HG03558 (cell line): ENCODE measurements at regions not wholly inside any gene's neighbourhood (a gene's known extent, or its start where the extent isn't known, plus 50 kb on each side); places are given as distances from the start of the nearest gene placed in this dataset.
"Not testable (repeated sequence)": the region's sequence is repeated elsewhere in the genome, so short reads cannot be mapped to it uniquely, and the experiment has no call there.

Experiments used
- ATAC-seq: cut with Tn5 transposase; IDR thresholded peaks from one replicate; pipeline ENCODE4 v1.9.1; 2021; ENCODE audit warnings: moderate number of reproducible peaks; ENCODE audit not compliant: unreplicated experiment; ENCODE audit errors: extremely low read depth

GRCh38 chr21:15298755-15299154 is 234.0 kb upstream of the NRIP1 start:
- ATAC-seq, result not testable (repeated sequence)

- ATAC-seq, result no peak
Observed at GRCh38 chr21:15300131-15300530, 235.3 kb upstream of the NRIP1 start.

GRCh38 chr21:15301014-15301413 is 236.2 kb upstream of the NRIP1 start:
- no peak for ATAC-seq

GRCh38 chr21:15301736-15302135 is 236.9 kb upstream of the NRIP1 start:
- no peak for ATAC-seq

GRCh38 chr21:15306271-15306670 is 241.5 kb upstream of the NRIP1 start:
- no peak for ATAC-seq

- no peak for ATAC-seq
Observed at GRCh38 chr21:15308333-15308732, 243.5 kb upstream of the NRIP1 start.

GRCh38 chr21:15309022-15309590 is 244.3 kb upstream of the NRIP1 start:
- no peak for ATAC-seq

- no peak for ATAC-seq
Observed at GRCh38 chr21:15309721-15310120, 244.9 kb upstream of the NRIP1 start.

- no peak for ATAC-seq
Observed at GRCh38 chr21:15311510-15311909, 246.7 kb upstream of the NRIP1 start.

GRCh38 chr21:15317034-15317433 is 252.2 kb upstream of the NRIP1 start:
- ATAC-seq, result not testable (repeated sequence)

- ATAC-seq, result no peak
Observed at GRCh38 chr21:15319727-15320126, 254.9 kb upstream of the NRIP1 start.

- no peak for ATAC-seq
Observed at GRCh38 chr21:15324542-15324941, 259.7 kb upstream of the NRIP1 start.

GRCh38 chr21:15326032-15326867 is 261.4 kb upstream of the NRIP1 start:
- ATAC-seq, result no peak

- no peak for ATAC-seq
Observed at GRCh38 chr21:15327637-15328265, 263.0 kb upstream of the NRIP1 start.

GRCh38 chr21:15329191-15329590 is 264.4 kb upstream of the NRIP1 start:
- ATAC-seq, result no peak

GRCh38 chr21:15330872-15331271 is 266.1 kb upstream of the NRIP1 start:
- no peak for ATAC-seq

- ATAC-seq, result no peak
Observed at GRCh38 chr21:15332572-15332971, 267.8 kb upstream of the NRIP1 start.

- ATAC-seq, result no peak
Observed at GRCh38 chr21:15333136-15333710, 268.4 kb upstream of the NRIP1 start.

GRCh38 chr21:15333951-15334350 is 269.2 kb upstream of the NRIP1 start:
- no peak for ATAC-seq

- no peak for ATAC-seq
Observed at GRCh38 chr21:15343066-15343465, 278.3 kb upstream of the NRIP1 start.

GRCh38 chr21:15352009-15352408 is 287.2 kb upstream of the NRIP1 start:
- no peak for ATAC-seq
